Breast epithelium (tissue), 4 donors: ENCODE measurements at regions not wholly inside any gene's neighbourhood (a gene's known extent, or its start where the extent isn't known, plus 50 kb on each side); places are given as distances from the start of the nearest gene placed in this dataset.

Experiments used
- DNase-seq, 2 donors: peaks; one replicate each; pipeline ENCODE4 v3.0.0-alpha.2; 2019; ENCODE audit warnings: low spot score in 2 of 2
- H3K27ac ChIP-seq, 2 donors: fragments of 200-600 bp; sonication (generic) in 1 of 2; one replicate each; pipeline ENCODE4 v1.5.1; 2016 to 2019; ENCODE audit warnings: mild to moderate bottlenecking in 1 of 2
- H3K27me3 ChIP-seq, 2 donors: fragments of 200-600 bp; sonication (generic) in 1 of 2; one replicate each; pipeline versions ENCODE4 v1.5.1 to v1.6.0; 2017 to 2019; ENCODE audit warnings: control low read depth in 1 of 2, mild to moderate bottlenecking in 1 of 2
- H3K36me3 ChIP-seq: fragments of 200-600 bp; one replicate; pipeline ENCODE4 v1.5.1; 2019
- H3K4me1 ChIP-seq, 2 donors: fragments of 200-600 bp; sonication (generic); one replicate each; pipeline ENCODE4 v1.5.1; 2016 to 2019; ENCODE audit warnings: control low read depth in 1 of 2
- H3K4me3 ChIP-seq, 3 donors: fragments of 200-600 bp; sonication (generic); 1 replicate in 2 of 3; 2 replicates in 1 of 3; pipeline ENCODE4 v1.5.1; 2016 to 2019; ENCODE audit warnings: mild to moderate bottlenecking in 3 of 3, moderate library complexity in 2 of 3
- H3K9me3 ChIP-seq, 2 donors: fragments of 200-600 bp; sonication (generic) in 1 of 2; one replicate each; pipeline ENCODE4 v1.5.1; 2016 to 2019; ENCODE audit warnings: control low read depth in 1 of 2
- POLR2A ChIP-seq: fragments of 450-650 bp; IDR thresholded peaks from one replicate; pipeline ENCODE4 v1.6.1; 2016; ENCODE audit warnings: antibody characterized with exemption, mild to moderate bottlenecking, moderate library complexity
- POLR2AphosphoS5 ChIP-seq, 3 donors: sonication (generic); formaldehyde crosslinking; IDR thresholded peaks; one replicate each; pipeline ENCODE4 v1.6.1; 2017; ENCODE audit warnings: antibody characterized with exemption in 3 of 3
- intact Hi-C: fragments of 100-400 bp; cut with DNase I; formaldehyde crosslinking; loops from one replicate; pipeline ENCODE4 v1.15.1; 2023; ENCODE audit warnings: low total_unique reads
- TF ChIP-seq, protein P1 (sequence below), 3 donors: fragments of 450-650 bp; IDR thresholded peaks; one replicate each; pipeline ENCODE4 v1.5.1; 2016 to 2017; ENCODE audit warnings: antibody characterized with exemption in 3 of 3, mild to moderate bottlenecking in 3 of 3, moderate library complexity in 3 of 3

DNA sequence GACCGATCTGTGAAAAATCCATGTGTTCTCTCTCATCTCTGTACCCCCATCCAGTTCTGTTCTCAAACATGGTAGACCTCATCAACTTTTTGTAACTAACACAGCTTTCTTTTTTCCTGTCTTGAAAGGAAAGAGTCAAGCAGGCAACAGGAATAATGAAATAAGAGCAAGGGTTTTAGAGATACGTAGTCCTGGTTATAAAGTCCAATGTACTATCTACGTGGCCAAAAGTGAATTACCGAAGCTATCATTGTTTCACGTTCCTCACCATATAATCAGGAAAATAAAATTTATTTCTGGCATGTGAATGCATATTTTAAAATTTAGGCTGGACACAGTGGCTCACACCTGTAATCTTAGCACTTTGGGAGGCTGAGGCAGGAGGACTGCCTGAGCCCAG is 472.2 kb upstream of the ANO3 start:
- no peak for DNase-seq
- Histone ChIP-seq H3K4me3 (no peak overlapping the region), H3K36me3 (no peaks in the 10 kb centered on the region), H3K27ac (no peak overlapping the region), H3K9me3 (no peaks in the 10 kb centered on the region), H3K4me1 (no peaks in the 10 kb centered on the region), H3K27me3 (no peaks in the 10 kb centered on the region)
- intact Hi-C loops = no loop called here
- TF ChIP-seq, protein P1, sequence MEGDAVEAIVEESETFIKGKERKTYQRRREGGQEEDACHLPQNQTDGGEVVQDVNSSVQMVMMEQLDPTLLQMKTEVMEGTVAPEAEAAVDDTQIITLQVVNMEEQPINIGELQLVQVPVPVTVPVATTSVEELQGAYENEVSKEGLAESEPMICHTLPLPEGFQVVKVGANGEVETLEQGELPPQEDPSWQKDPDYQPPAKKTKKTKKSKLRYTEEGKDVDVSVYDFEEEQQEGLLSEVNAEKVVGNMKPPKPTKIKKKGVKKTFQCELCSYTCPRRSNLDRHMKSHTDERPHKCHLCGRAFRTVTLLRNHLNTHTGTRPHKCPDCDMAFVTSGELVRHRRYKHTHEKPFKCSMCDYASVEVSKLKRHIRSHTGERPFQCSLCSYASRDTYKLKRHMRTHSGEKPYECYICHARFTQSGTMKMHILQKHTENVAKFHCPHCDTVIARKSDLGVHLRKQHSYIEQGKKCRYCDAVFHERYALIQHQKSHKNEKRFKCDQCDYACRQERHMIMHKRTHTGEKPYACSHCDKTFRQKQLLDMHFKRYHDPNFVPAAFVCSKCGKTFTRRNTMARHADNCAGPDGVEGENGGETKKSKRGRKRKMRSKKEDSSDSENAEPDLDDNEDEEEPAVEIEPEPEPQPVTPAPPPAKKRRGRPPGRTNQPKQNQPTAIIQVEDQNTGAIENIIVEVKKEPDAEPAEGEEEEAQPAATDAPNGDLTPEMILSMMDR (IDR thresholded peaks at IDR 0.05) = no peak
- TF ChIP-seq POLR2A (no peak), POLR2AphosphoS5 (IDR thresholded peaks at IDR 0.05) (no peak)

DNA sequence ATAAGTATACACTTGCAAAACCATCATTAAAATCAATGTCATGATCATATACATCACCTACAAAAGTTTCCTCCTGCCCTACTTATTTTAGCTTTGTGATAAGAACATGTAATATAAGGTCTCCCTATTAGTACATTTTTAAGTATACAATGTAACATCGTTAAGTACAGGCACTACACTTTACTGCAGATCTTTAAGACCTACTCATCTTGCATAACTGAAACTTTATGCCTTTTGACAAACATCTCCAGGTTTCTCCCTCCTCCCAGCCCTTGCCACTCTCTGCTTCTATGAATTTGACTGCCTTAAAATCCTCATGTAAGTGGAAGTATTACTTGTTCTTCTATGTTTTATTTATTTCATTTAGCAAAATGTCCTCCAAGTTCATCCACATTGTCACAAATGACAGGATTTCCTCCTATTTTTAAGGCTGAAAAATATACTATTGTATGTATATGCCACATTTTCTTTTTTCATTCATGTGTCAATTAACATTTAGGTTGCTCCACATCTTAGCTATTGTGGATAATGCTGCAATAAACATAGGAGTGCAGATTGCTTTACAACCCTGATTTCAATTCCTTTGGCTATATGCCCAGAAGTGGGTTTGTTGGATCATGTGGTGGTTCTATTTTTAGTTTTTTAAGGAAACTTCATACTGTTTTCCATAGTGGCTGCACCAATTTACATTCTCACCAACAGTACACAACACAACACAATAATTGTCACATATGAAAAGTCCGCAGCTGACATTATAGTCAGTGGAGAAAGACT is 471.1 kb upstream of the ANO3 start:
- H3K27me3 ChIP-seq = no peaks in the 10 kb centered on the region
- H3K9me3 ChIP-seq = no peaks in the 10 kb centered on the region
- no peaks in the 10 kb centered on the region for H3K4me1 ChIP-seq
- no peak overlapping the region for H3K27ac ChIP-seq
- H3K36me3 ChIP-seq = no peaks in the 10 kb centered on the region
- no peak overlapping the region for H3K4me3 ChIP-seq
- intact Hi-C loops = no loop called here
- TF ChIP-seq, protein P1 (IDR thresholded peaks at IDR 0.05) = no peak
- TF ChIP-seq POLR2AphosphoS5 (IDR thresholded peaks at IDR 0.05) (no peak), POLR2A (no peak)
- no peak for DNase-seq

DNA sequence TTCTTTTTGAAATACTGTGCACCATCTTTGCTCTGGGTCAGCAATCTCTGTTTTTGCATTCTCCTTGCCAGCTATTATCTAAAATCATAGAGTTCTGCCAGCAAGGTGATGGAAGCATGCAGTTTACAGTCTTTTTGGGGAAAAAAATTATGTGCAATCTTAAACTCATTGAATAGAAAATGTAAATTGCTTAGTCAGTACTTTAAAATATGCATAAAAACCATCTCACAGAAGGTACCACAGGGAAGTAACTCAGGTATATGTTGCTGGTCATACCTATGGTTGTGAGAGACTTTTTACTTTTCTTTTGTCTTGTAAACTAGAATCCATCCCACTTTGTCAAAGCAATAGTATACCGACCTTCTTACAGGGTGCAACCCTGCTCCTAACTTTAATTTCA is 469.8 kb upstream of the ANO3 start:
- Histone ChIP-seq H3K36me3 (no peaks in the 10 kb centered on the region), H3K9me3 (no peaks in the 10 kb centered on the region), H3K27me3 (no peaks in the 10 kb centered on the region), H3K27ac (no peak overlapping the region), H3K4me3 (no peak overlapping the region), H3K4me1 (no peaks in the 10 kb centered on the region)
- no peak for DNase-seq
- intact Hi-C loops = no loop called here
- TF ChIP-seq POLR2A = no peak
- TF ChIP-seq POLR2AphosphoS5 (IDR thresholded peaks at IDR 0.05) = no peak
- TF ChIP-seq, protein P1 (IDR thresholded peaks at IDR 0.05) = no peak

DNA sequence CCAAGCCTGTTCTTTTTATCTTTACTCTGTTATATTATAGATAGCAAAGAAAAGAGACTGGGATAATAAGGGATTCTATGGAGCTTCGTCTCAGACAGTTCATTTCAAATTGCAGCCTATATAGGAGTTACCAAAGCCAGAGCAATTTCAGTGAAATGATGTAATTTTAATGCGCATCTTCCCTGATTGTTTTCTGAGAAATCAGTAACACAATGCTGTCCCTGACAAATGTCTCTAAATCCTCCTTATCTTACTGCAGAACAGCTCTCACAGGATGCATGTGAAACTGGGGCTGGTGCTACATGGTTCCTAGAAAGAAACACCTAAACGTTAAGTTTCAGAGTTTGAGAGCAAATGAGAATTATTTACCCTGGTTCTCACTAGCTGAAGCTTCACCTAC is 467.9 kb upstream of the ANO3 start:
- no peak for DNase-seq
- Histone ChIP-seq H3K36me3 (no peaks in the 10 kb centered on the region), H3K9me3 (no peaks in the 10 kb centered on the region), H3K4me3 (no peak overlapping the region), H3K27me3 (no peaks in the 10 kb centered on the region), H3K4me1 (no peaks in the 10 kb centered on the region), H3K27ac (no peak overlapping the region)
- TF ChIP-seq POLR2A (no peak), POLR2AphosphoS5 (IDR thresholded peaks at IDR 0.05) (no peak)
- TF ChIP-seq, protein P1 (IDR thresholded peaks at IDR 0.05) = no peak
- intact Hi-C loops = no loop called here

DNA sequence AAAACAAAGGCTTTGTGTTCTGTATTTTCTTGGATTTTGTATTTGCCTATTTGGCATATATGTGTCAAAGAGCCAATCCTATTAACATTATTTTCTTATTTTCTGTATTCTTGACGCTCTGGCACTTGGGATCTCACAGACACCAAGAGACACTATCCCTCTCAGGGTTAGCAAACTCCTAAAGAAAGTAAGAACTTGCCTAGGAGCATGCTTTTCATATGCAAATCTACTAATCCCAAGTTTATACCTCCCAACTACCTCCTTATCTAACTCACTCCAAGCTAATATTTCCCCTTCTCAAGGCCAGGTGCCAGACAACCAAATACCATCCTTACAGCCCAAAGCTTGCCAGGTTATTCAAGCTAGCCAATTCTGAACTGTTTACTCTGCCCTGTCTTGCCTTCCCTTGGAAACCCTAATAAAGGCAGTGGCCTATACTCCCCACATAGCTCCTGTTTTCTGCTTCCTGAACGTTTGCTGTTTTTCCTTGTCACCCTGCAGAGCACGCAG is 455.4 kb upstream of the ANO3 start:
- Histone ChIP-seq H3K27ac (no peak overlapping the region), H3K27me3 (no peaks in the 10 kb centered on the region), H3K9me3 (no peaks in the 10 kb centered on the region), H3K36me3 (no peaks in the 10 kb centered on the region), H3K4me1 (no peaks in the 10 kb centered on the region), H3K4me3 (no peak overlapping the region)
- intact Hi-C loops = no loop called here
- TF ChIP-seq POLR2AphosphoS5 (IDR thresholded peaks at IDR 0.05) = no peak
- TF ChIP-seq, protein P1 (IDR thresholded peaks at IDR 0.05) = no peak
- no peak for TF ChIP-seq POLR2A
- DNase-seq = no peak
